AG04449 (cell line): ENCODE measurements at regions not wholly inside any gene's neighbourhood (a gene's known extent, or its start where the extent isn't known, plus 50 kb on each side); places are given as distances from the start of the nearest gene placed in this dataset.

Experiments
- CTCF ChIA-PET: fragments of 350-600 bp; formaldehyde crosslinking; extraction: SDS; loops from one replicate; lab custom pipeline; 2021; ENCODE audit warnings: antibody characterized with exemption; lab: Yijun Ruan, JAX
- POLR2A ChIA-PET: fragments of 400-600, 350-600 bp; formaldehyde crosslinking; extraction: SDS; loops from one replicate; lab custom pipeline; 2020; ENCODE audit warnings: antibody characterized with exemption, inconsistent platforms; lab: Yijun Ruan, JAX
- DNase-seq: peaks from one replicate; pipeline ENCODE4 v3.0.0-alpha.2; 2010; ENCODE audit warnings: low read depth, low spot score
- H3K4me3 ChIP-seq: 2 replicates; pipeline ENCODE4 v1.5.1; 2011; ENCODE audit warnings: low read depth, mild to moderate bottlenecking, control low read depth, low read length
- CTCF ChIP-seq: IDR thresholded peaks from one replicate; pipeline ENCODE4 v1.5.1; 2011; ENCODE audit warnings: mild to moderate bottlenecking, moderate library complexity, low read length, control low read depth, inconsistent platforms; ENCODE audit not compliant: insufficient read depth; ENCODE audit errors: missing control alignments

DNA sequence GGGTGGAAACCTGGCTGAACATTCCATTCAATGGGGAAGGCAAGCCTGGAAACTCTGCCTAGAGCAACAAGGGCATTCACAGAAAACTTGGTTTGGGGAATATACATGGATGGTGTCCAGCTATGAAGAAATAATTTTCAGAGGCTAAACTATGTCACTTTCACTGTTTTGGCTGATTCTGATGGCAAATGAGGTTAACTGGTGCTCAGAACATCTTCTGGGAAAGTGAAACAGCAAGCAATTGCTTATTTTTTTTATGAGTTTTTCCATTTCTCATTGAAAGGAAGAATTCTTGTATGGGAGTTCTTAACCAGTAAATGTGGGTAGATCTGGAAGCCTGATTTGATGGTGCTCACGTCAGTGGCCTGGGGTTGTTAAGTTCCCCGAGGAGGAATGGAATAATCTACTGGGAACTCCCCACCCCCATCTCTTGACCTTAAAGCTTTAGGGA, 132.8 kb upstream of the BTG1 start:
- ChIA-PET CTCF (interaction anchor here (0.9 kb wide), 1 partner anchor 13 kb away, joined by 3 read pairs; no protein-coding TSS in a partner anchor), POLR2A (no interaction called here)
- no peak overlapping the region for H3K4me3 ChIP-seq
- no peak for DNase-seq
- no peak for TF ChIP-seq CTCF

- ChIA-PET POLR2A (no interaction called here), CTCF (interaction anchor here (0.9 kb wide), 1 partner anchor 13 kb away, joined by 3 read pairs; no protein-coding TSS in a partner anchor)
- DNase-seq: no peak
- no peak for TF ChIP-seq CTCF
- no peak overlapping the region for H3K4me3 ChIP-seq
Observed at GRCh38 chr12:92277795-92278194, 132.1 kb upstream of the BTG1 start.

DNA sequence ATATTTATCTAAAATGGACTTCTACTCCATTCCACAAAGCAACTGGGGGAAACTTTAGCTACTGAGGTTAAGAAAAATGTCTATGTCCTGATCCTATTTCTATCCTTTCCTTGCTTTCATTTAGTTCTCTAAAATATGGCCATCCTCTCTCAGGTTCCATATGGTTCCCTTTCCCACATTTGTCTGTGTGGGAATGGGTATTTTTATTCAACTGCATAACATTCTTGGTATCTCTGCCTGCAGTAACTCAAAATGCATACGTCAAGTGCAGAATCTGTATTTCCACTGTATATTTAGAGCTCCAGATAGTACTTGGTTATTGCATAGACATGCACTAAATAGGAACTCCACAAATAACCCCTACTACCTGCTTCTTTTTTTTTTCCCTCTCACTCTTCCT, 130.6 kb upstream of the BTG1 start:
- H3K4me3 ChIP-seq: no peak overlapping the region
- ChIA-PET POLR2A (no interaction called here), CTCF (no interaction called here)
- TF ChIP-seq CTCF: no peak
- DNase-seq: no peak

DNA sequence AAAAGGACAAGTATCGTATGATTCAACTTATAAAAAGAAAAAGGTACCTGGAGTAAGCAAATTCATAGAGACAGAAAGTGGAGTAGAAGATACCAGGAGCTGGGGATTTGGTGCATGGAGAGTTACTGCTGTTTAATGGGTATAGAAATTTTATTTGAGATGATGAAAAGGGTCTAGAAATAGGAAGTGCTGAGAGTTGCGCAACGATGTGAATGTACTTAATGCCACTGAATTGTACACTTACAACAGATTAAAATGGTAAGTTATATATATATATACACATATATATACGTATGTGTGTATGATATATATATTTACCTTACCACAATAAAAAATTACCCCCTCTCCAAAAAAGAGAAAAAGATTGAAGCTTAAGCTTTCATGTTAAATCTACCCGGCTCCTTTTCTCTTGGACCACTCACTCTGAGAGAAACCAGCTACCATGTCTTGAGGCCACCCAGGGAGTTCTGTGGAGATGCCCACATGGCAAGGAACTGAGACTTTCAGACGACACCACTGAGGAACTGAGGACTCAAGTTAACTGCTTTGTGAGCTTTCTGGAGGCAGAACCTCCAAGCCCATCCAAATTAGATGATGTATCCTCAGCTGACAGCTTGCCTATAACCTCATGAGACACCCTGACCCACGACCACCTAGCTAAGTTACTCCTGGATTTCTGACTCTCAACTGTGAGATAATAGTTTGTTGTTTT, 130.0 kb upstream of the BTG1 start:
- no peak for TF ChIP-seq CTCF
- POLR2A ChIA-PET: no interaction called here
- no peak overlapping the region for H3K4me3 ChIP-seq
- DNase-seq: no peak
- CTCF ChIA-PET: no interaction called here

DNA sequence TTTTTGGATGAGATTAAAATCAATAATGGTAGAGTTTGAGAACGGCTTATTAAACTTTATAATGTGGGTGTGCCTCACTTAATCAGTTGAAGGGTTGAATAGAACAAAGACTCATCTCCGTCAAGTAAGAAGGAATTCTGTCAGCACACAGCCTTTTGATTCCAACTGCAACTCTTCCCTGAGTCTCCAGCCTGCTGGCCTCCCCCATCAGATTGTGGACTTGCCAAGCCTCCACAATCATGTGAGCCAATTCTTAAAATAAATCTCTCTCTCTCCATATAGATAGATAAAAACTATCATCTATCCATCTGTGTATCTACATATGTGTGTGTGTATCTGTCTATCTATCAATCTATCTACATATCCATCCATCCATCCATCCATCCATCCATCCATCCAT, 127.4 kb upstream of the BTG1 start:
- no peak for TF ChIP-seq CTCF
- ChIA-PET POLR2A (no interaction called here), CTCF (no interaction called here)
- H3K4me3 ChIP-seq: no peak overlapping the region
- no peak for DNase-seq

DNA sequence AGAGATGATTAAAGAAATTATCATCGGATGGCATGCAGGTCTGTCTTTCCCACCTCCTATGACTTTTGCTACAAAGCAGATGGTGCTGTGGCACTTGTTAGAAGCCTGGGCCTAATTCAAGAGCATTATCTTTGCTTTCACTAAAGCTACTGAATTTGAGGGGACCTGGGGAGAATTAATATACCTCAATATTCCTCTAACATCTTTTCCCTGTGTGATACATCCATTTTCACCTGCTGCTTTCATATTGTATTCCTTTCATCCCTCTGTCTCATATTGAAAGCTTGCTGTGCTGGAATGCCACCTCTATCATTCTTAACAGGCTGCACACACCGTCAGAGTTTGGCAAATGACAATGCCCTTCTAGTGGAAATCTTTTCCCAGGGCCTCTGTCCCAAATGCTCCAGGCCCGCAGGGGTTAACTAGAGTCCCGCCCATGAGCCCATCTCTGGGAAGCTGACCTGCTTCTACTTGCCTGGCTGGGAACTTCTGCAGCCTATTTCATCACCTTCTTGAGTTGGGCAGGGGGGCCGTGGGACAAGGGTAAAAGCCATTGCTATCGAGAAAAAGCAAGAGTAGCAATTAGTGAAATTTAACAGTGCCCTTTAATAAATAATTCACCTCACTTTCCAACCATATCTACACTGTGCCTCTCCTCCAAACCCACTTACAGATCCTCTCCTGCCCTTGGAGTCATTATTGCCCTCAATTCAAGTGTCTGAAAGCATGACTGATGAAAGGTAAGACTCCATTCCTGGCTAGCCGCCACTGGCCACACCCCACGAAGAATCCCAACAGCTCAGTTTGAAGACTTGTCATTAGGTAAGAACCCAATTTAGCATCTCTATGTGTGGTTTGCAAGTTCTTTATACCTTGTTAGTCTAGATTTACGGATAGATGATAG, 126.7 kb upstream of the BTG1 start:
- no peak for TF ChIP-seq CTCF
- no peak for DNase-seq
- POLR2A ChIA-PET: no interaction called here
- H3K4me3 ChIP-seq: no peak overlapping the region
- CTCF ChIA-PET: no interaction called here
